HL-60 (cell line): ENCODE measurements at regions not wholly inside any gene's neighbourhood (a gene's known extent, or its start where the extent isn't known, plus 50 kb on each side); places are given as distances from the start of the nearest gene placed in this dataset.

Source experiments
- GABPA ChIP-seq: IDR thresholded peaks from 2 replicates; pipeline ENCODE4 v1.6.1; 2012; ENCODE audit warnings: low read depth
- POLR2AphosphoS5 ChIP-seq: IDR thresholded peaks from 2 replicates; pipeline ENCODE4 v1.6.1; 2012; ENCODE audit warnings: low read depth
- TF ChIP-seq, protein P1 (sequence below): IDR thresholded peaks from one replicate; pipeline ENCODE4 v1.5.1; 2011; ENCODE audit warnings: low read length, control low read depth, inconsistent platforms; ENCODE audit not compliant: insufficient read depth
- TF ChIP-seq, protein P2 (sequence below): IDR thresholded peaks from 2 replicates; pipeline ENCODE4 v1.6.1; 2012; ENCODE audit warnings: low read depth; ENCODE audit not compliant: insufficient replicate concordance

DNA sequence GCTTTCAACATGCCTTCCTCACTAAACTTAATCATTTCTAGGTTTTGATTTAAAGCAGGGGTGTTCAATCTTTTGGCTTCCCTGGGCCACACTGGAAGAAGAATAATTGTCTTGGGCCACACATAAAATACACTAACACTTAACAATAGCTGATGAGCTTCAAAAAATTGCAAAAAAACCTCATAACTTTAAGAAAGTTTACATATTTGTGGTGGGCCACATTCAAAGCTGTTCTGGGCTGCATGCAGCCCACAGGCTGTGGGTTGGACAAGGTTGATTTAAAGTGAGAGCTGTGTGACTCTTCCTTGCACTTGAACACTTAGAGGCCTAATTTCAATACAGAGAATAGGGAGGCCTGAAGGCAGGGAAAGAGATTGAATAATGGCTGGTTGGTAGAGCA, 598.3 kb downstream of the EFNA5 start:
- TF ChIP-seq, protein P1, sequence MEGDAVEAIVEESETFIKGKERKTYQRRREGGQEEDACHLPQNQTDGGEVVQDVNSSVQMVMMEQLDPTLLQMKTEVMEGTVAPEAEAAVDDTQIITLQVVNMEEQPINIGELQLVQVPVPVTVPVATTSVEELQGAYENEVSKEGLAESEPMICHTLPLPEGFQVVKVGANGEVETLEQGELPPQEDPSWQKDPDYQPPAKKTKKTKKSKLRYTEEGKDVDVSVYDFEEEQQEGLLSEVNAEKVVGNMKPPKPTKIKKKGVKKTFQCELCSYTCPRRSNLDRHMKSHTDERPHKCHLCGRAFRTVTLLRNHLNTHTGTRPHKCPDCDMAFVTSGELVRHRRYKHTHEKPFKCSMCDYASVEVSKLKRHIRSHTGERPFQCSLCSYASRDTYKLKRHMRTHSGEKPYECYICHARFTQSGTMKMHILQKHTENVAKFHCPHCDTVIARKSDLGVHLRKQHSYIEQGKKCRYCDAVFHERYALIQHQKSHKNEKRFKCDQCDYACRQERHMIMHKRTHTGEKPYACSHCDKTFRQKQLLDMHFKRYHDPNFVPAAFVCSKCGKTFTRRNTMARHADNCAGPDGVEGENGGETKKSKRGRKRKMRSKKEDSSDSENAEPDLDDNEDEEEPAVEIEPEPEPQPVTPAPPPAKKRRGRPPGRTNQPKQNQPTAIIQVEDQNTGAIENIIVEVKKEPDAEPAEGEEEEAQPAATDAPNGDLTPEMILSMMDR: no peak
- TF ChIP-seq POLR2AphosphoS5 (no peak), GABPA (no peak)
- TF ChIP-seq, protein P2, sequence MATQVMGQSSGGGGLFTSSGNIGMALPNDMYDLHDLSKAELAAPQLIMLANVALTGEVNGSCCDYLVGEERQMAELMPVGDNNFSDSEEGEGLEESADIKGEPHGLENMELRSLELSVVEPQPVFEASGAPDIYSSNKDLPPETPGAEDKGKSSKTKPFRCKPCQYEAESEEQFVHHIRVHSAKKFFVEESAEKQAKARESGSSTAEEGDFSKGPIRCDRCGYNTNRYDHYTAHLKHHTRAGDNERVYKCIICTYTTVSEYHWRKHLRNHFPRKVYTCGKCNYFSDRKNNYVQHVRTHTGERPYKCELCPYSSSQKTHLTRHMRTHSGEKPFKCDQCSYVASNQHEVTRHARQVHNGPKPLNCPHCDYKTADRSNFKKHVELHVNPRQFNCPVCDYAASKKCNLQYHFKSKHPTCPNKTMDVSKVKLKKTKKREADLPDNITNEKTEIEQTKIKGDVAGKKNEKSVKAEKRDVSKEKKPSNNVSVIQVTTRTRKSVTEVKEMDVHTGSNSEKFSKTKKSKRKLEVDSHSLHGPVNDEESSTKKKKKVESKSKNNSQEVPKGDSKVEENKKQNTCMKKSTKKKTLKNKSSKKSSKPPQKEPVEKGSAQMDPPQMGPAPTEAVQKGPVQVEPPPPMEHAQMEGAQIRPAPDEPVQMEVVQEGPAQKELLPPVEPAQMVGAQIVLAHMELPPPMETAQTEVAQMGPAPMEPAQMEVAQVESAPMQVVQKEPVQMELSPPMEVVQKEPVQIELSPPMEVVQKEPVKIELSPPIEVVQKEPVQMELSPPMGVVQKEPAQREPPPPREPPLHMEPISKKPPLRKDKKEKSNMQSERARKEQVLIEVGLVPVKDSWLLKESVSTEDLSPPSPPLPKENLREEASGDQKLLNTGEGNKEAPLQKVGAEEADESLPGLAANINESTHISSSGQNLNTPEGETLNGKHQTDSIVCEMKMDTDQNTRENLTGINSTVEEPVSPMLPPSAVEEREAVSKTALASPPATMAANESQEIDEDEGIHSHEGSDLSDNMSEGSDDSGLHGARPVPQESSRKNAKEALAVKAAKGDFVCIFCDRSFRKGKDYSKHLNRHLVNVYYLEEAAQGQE: no peak
